GM12801 (cell line): ENCODE measurements at regions not wholly inside any gene's neighbourhood (a gene's known extent, or its start where the extent isn't known, plus 50 kb on each side); places are given as distances from the start of the nearest gene placed in this dataset.

ENCODE experiments used
- CTCF ChIP-seq: IDR thresholded peaks from one replicate; pipeline ENCODE4 v1.5.1; 2011; ENCODE audit warnings: control low read depth; ENCODE audit not compliant: insufficient read length; ENCODE audit errors: extremely low read depth

GRCh38 chr13:48838193-48838973, 137.3 kb upstream of the FNDC3A start:
- TF ChIP-seq CTCF = no peak

- TF ChIP-seq CTCF = no peak
Measured at GRCh38 chr13:48839171-48839570, 136.5 kb upstream of the FNDC3A start.

- TF ChIP-seq CTCF = no peak
Measured at GRCh38 chr13:48840366-48840765, 135.3 kb upstream of the FNDC3A start.

- TF ChIP-seq CTCF = no peak
Measured at GRCh38 chr13:48842316-48842715, 133.4 kb upstream of the FNDC3A start.

- TF ChIP-seq CTCF = no peak
Measured at GRCh38 chr13:48843630-48844380, 131.9 kb upstream of the FNDC3A start.

GRCh38 chr13:48844676-48845075, 131.0 kb upstream of the FNDC3A start:
- TF ChIP-seq CTCF = no peak

- no peak for TF ChIP-seq CTCF
Measured at GRCh38 chr13:48849515-48849914, 126.2 kb upstream of the FNDC3A start.
